Upper lobe of left lung (tissue), 4 donors: ENCODE measurements at regions not wholly inside any gene's neighbourhood (a gene's known extent, or its start where the extent isn't known, plus 50 kb on each side); places are given as distances from the start of the nearest gene placed in this dataset.

ENCODE experiments used
- POLR2AphosphoS5 ChIP-seq, 2 donors: sonication (generic); formaldehyde crosslinking; IDR thresholded peaks; one replicate each; pipeline ENCODE4 v1.5.1; 2017; ENCODE audit warnings: antibody characterized with exemption in 2 of 2
- TF ChIP-seq, protein P1 (sequence below), 6 experiments: fragments of 450-650 bp in 4 of 6; fragments of 200-600 bp in 2 of 6; sonication (generic) in 2 of 6; IDR thresholded peaks; one replicate each; pipeline ENCODE4 v1.5.1; 2016 to 2019; ENCODE audit warnings: antibody characterized with exemption in 6 of 6

- TF ChIP-seq, protein P1, sequence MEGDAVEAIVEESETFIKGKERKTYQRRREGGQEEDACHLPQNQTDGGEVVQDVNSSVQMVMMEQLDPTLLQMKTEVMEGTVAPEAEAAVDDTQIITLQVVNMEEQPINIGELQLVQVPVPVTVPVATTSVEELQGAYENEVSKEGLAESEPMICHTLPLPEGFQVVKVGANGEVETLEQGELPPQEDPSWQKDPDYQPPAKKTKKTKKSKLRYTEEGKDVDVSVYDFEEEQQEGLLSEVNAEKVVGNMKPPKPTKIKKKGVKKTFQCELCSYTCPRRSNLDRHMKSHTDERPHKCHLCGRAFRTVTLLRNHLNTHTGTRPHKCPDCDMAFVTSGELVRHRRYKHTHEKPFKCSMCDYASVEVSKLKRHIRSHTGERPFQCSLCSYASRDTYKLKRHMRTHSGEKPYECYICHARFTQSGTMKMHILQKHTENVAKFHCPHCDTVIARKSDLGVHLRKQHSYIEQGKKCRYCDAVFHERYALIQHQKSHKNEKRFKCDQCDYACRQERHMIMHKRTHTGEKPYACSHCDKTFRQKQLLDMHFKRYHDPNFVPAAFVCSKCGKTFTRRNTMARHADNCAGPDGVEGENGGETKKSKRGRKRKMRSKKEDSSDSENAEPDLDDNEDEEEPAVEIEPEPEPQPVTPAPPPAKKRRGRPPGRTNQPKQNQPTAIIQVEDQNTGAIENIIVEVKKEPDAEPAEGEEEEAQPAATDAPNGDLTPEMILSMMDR (IDR thresholded peaks at IDR 0.05) = no peak
- no peak for TF ChIP-seq POLR2AphosphoS5 (IDR thresholded peaks at IDR 0.05)
Observed at GRCh38 chr15:31544361-31544760, 217.7 kb downstream of the KLF13 start.
